Natural killer cell (primary cell): ENCODE measurements at regions not wholly inside any gene's neighbourhood (a gene's known extent, or its start where the extent isn't known, plus 50 kb on each side); places are given as distances from the start of the nearest gene placed in this dataset.

Source experiments
- ATAC-seq, 3 donors: fragments of 150-1000 bp in 2 of 3; fragments of 200-7000 bp in 1 of 3; cut with Tn5 transposase; 1 replicate in 1 of 3; 2 replicates in 2 of 3; pipeline ENCODE4 v1.10.0; 2021; ENCODE audit warnings: mild to moderate bottlenecking in 2 of 3, moderate library complexity in 2 of 3
- DNase-seq, 2 donors: peaks; one replicate each; pipeline versions ENCODE4 v3.0.0 to v3.0.0-alpha.2; 2013 to 2021; ENCODE audit warnings: mixed read lengths in 1 of 2
- H3K27ac ChIP-seq: one replicate; pipeline ENCODE4 v1.5.1; 2013; ENCODE audit warnings: mild to moderate bottlenecking, low read length
- H3K27me3 ChIP-seq: one replicate; pipeline ENCODE4 v1.6.1; 2013; ENCODE audit warnings: low read length; ENCODE audit not compliant: control insufficient read depth, insufficient read depth
- H3K36me3 ChIP-seq: one replicate; pipeline ENCODE4 v1.6.1; 2013; ENCODE audit warnings: low read length; ENCODE audit not compliant: control insufficient read depth, insufficient read depth
- H3K4me1 ChIP-seq: one replicate; pipeline ENCODE4 v1.6.1; 2013; ENCODE audit warnings: low read length; ENCODE audit not compliant: control insufficient read depth, insufficient read depth
- H3K4me3 ChIP-seq: one replicate; pipeline ENCODE4 v1.5.1; 2013; ENCODE audit warnings: low read length
- H3K9me3 ChIP-seq: one replicate; pipeline ENCODE4 v1.6.1; 2013; ENCODE audit warnings: low read length; ENCODE audit not compliant: control insufficient read depth, insufficient read depth
- H3K27ac Mint-ChIP-seq, 2 donors: one replicate each; pipeline ENCODE4 v1.8.0; 2022; ENCODE audit warnings: mild to moderate bottlenecking in 2 of 2, mixed read lengths in 2 of 2, moderate library complexity in 1 of 2
- H3K27me3 Mint-ChIP-seq, 2 donors: one replicate each; pipeline ENCODE4 v1.8.0; 2022; ENCODE audit warnings: low read depth in 2 of 2, mixed read lengths in 2 of 2
- H3K36me3 Mint-ChIP-seq: one replicate; pipeline ENCODE4 v1.8.0; 2022; ENCODE audit warnings: mixed read lengths
- H3K4me1 Mint-ChIP-seq, 2 donors: one replicate each; pipeline ENCODE4 v1.8.0; 2022; ENCODE audit warnings: mixed read lengths in 2 of 2
- H3K4me3 Mint-ChIP-seq: one replicate; pipeline ENCODE4 v1.8.0; 2022; ENCODE audit warnings: mild to moderate bottlenecking, moderate library complexity, mixed read lengths
- H3K9me3 Mint-ChIP-seq, 2 donors: one replicate each; pipeline ENCODE4 v1.8.0; 2022; ENCODE audit warnings: mixed read lengths in 2 of 2
- CTCF ChIP-seq: fragments of 200-600 bp; IDR thresholded peaks from one replicate; pipeline ENCODE4 v1.8.0; 2022; ENCODE audit warnings: antibody characterized with exemption
- WGBS: methylation state at CpG from one replicate; pipeline ENCODE4 v1.1.7; 2013; ENCODE audit warnings: missing lambda C conversion rate; ENCODE audit not compliant: insufficient coverage; 5-methylcytosine and 5-hydroxymethylcytosine counted together
- intact Hi-C: fragments of 100-400 bp; cut with micrococcal nuclease; formaldehyde crosslinking; loops from one replicate; pipeline ENCODE4 v1.14.2; 2022

- WGBS, result no CpG with 5 or more reads among the region's 1 CpG
- TF ChIP-seq CTCF, result no peak
- no peak overlapping the region for H3K4me3 ChIP-seq
- H3K36me3 ChIP-seq, result no peaks in the 10 kb centered on the region
- H3K4me1 ChIP-seq, result no peaks in the 10 kb centered on the region
- H3K4me1 Mint-ChIP-seq, result no peaks in the 10 kb centered on the region
- H3K27me3 ChIP-seq, result peaks cover 28% of the 10 kb centered on the region
- DNase-seq (no peak), ATAC-seq (no peak)
- H3K36me3 Mint-ChIP-seq, result no peaks in the 10 kb centered on the region
- no peak overlapping the region for H3K27ac ChIP-seq
- intact Hi-C loops, result no loop called here
- no peak overlapping the region for H3K27ac Mint-ChIP-seq
- no peak overlapping the region for H3K4me3 Mint-ChIP-seq
- no peaks in the 10 kb centered on the region for H3K9me3 ChIP-seq
- no peaks in the 10 kb centered on the region for H3K9me3 Mint-ChIP-seq
- H3K27me3 Mint-ChIP-seq, result peaks cover 39 to 57% of the 10 kb centered on the region in 2 donors
These were observed 121.5 kb downstream of the INSIG2 start for GRCh38 chr2:118209727-118210126.

- H3K36me3 ChIP-seq, result no peaks in the 10 kb centered on the region
- peaks cover 36 to 60% of the 10 kb centered on the region in 2 donors for H3K27me3 Mint-ChIP-seq
- no peaks in the 10 kb centered on the region for H3K36me3 Mint-ChIP-seq
- ATAC-seq (no peak), DNase-seq (no peak)
- no peak overlapping the region for H3K4me3 ChIP-seq
- peaks cover 18% of the 10 kb centered on the region for H3K27me3 ChIP-seq
- 85% methylated on average over 5 of the region's 5 CpGs for WGBS
- H3K4me1 ChIP-seq, result peaks cover 2% of the 10 kb centered on the region
- H3K27ac Mint-ChIP-seq, result no peak overlapping the region
- H3K4me1 Mint-ChIP-seq, result peaks cover 3 to 4% of the 10 kb centered on the region in 2 donors
- no peak for TF ChIP-seq CTCF
- intact Hi-C loops, result no loop called here
- no peaks in the 10 kb centered on the region for H3K9me3 ChIP-seq
- no peak overlapping the region for H3K27ac ChIP-seq
- no peak overlapping the region for H3K4me3 Mint-ChIP-seq
- H3K9me3 Mint-ChIP-seq, result no peaks in the 10 kb centered on the region
These were observed 119.6 kb downstream of the INSIG2 start for GRCh38 chr2:118207889-118208288.

- H3K27me3 Mint-ChIP-seq, result peaks cover 24 to 42% of the 10 kb centered on the region in 2 donors
- DNase-seq (peak; percentile 41 to 74), ATAC-seq (peak; percentile 81 to 99 (median 90))
- Histone ChIP-seq H3K27ac (no peak overlapping the region), H3K4me3 (no peak overlapping the region), H3K4me1 (peaks cover 4% of the 10 kb centered on the region), H3K27me3 (no peaks in the 10 kb centered on the region), H3K36me3 (no peaks in the 10 kb centered on the region), H3K9me3 (no peaks in the 10 kb centered on the region)
- peak; percentile 84 for TF ChIP-seq CTCF
- peaks cover 5 to 6% of the 10 kb centered on the region in 2 donors for H3K4me1 Mint-ChIP-seq
- 46% methylated on average over 8 of the region's 8 CpGs for WGBS
- H3K9me3 Mint-ChIP-seq, result no peaks in the 10 kb centered on the region
- H3K27ac Mint-ChIP-seq, result no peak overlapping the region
- no peaks in the 10 kb centered on the region for H3K36me3 Mint-ChIP-seq
- H3K4me3 Mint-ChIP-seq, result no peak overlapping the region
- intact Hi-C loops, result loop anchor here (5.0 kb wide), 1 partner anchor 654 kb away; no protein-coding TSS in a partner anchor
These were observed 114.5 kb downstream of the INSIG2 start for GRCh38 chr2:118202707-118203303.

- Histone ChIP-seq H3K27ac (no peak overlapping the region), H3K27me3 (no peaks in the 10 kb centered on the region), H3K9me3 (no peaks in the 10 kb centered on the region), H3K4me1 (peaks cover 4% of the 10 kb centered on the region), H3K36me3 (no peaks in the 10 kb centered on the region), H3K4me3 (no peak overlapping the region)
- H3K27ac Mint-ChIP-seq, result no peak overlapping the region
- no peaks in the 10 kb centered on the region for H3K9me3 Mint-ChIP-seq
- intact Hi-C loops, result no loop called here
- ATAC-seq (no peak), DNase-seq (no peak)
- H3K27me3 Mint-ChIP-seq, result peaks cover 14 to 20% of the 10 kb centered on the region in 2 donors
- no peak overlapping the region for H3K4me3 Mint-ChIP-seq
- 56% methylated on average over 1 of the region's 1 CpG for WGBS
- no peaks in the 10 kb centered on the region for H3K36me3 Mint-ChIP-seq
- no peak for TF ChIP-seq CTCF
- peaks cover 6 to 12% of the 10 kb centered on the region in 2 donors for H3K4me1 Mint-ChIP-seq
These were observed 110.0 kb downstream of the INSIG2 start for GRCh38 chr2:118198268-118198667.
